ENCODE measurements at regions not wholly inside any gene's neighbourhood (a gene's known extent, or its start where the extent isn't known, plus 50 kb on each side); places are given as distances from the start of the nearest gene placed in this dataset.

DNA sequence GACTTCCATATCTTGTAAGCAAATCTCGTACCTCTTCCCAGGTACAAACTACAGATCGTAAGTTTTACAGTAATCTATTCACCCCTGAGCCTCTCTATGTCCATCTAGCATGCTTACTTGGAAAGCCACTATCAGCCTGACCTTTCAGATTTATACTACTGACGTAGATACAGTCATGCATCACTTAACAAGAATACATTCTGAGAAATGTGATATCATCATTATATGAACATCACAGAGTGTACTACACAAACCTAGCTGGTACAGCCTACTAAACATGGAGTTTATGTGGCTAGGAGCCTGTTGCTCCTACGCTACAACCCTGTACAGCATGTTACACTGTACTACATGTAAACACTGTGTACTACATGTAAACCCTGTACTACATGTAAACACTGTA is 293.2 kb upstream of the ZNF804A start:
- TF ChIP-seq CTCF (IDR thresholded peaks at IDR 0.05) (no peak), POLR2AphosphoS5 (IDR thresholded peaks at IDR 0.05) (no peak), POLR2A (IDR thresholded peaks at IDR 0.05) (no peak), EP300 (IDR thresholded peaks at IDR 0.05) (no peak)
